ENCODE measurements at regions not wholly inside any gene's neighbourhood (a gene's known extent, or its start where the extent isn't known, plus 50 kb on each side); places are given as distances from the start of the nearest gene placed in this dataset.

- Histone ChIP-seq H3K4me3 (no peak overlapping the region), H3K9me3 (no peaks in the 10 kb centered on the region), H3K36me3 (no peaks in the 10 kb centered on the region), H3K27me3 (no peaks in the 10 kb centered on the region), H3K27ac (no peak overlapping the region), H3K4me1 (no peaks in the 10 kb centered on the region)
- no peak for ATAC-seq
- DNase-seq: no peak
- TF ChIP-seq CTCF (IDR thresholded peaks at IDR 0.05): no peak
- intact Hi-C loops (cut with DNase I): no loop called here
Measured at GRCh38 chr2:4278392-4278791, 575.0 kb downstream of the DCDC2C start.

DNA sequence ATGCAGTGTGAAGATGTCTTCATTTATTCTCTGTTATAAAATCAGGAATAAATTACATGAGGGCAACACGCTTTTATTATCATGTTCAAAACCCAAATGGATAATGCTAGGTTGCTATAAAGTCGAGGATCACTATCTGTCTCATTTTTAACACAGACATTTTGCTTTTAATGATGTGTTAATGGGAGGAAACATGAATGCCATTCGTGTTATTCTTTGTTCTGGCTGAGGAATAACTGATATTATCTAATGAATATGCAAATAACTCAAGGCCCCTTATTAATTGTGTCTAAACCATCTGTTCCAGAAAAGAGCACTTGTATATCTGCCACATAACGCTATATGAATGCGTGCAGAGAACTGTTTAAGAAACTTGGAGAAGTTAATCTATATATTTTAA lies 576.1 kb downstream of the DCDC2C start:
- no peak for ATAC-seq
- Histone ChIP-seq H3K4me3 (no peak overlapping the region), H3K4me1 (no peaks in the 10 kb centered on the region), H3K27me3 (no peaks in the 10 kb centered on the region), H3K36me3 (no peaks in the 10 kb centered on the region), H3K9me3 (no peaks in the 10 kb centered on the region), H3K27ac (no peak overlapping the region)
- DNase-seq: no peak
- intact Hi-C loops (cut with DNase I): no loop called here
- TF ChIP-seq CTCF (IDR thresholded peaks at IDR 0.05): no peak

DNA sequence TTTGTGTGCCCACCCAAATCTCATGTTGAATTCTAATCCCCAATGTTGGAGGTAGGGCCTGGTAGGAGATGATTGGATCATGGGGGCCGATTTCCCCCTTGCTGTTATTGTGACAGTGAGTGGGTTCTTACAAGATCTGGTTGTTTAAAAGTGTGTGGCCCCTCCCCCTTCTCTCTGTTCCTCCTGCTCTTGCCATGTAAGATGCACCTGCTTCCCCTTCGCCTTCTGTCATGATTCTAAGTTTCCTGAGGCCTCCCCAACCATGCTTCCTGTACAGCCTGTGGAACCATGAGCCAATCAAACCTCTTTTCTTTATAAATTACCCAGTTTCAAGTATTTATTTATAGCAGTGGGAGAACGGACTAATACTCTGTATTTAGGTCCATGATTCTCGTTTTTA lies 588.1 kb downstream of the DCDC2C start:
- DNase-seq: no peak
- no peak for TF ChIP-seq CTCF (IDR thresholded peaks at IDR 0.05)
- intact Hi-C loops (cut with DNase I): no loop called here
- H3K27me3 ChIP-seq: no peaks in the 10 kb centered on the region
- no peak overlapping the region for H3K4me3 ChIP-seq
- no peak overlapping the region for H3K27ac ChIP-seq
- H3K9me3 ChIP-seq: no peaks in the 10 kb centered on the region
- no peak for ATAC-seq
- H3K36me3 ChIP-seq: no peaks in the 10 kb centered on the region
- H3K4me1 ChIP-seq: no peaks in the 10 kb centered on the region

- intact Hi-C loops (cut with DNase I): no loop called here
- H3K36me3 ChIP-seq: no peaks in the 10 kb centered on the region
- H3K4me3 ChIP-seq: no peak overlapping the region
- no peak for DNase-seq
- H3K9me3 ChIP-seq: no peaks in the 10 kb centered on the region
- no peak for TF ChIP-seq CTCF (IDR thresholded peaks at IDR 0.05)
- H3K27me3 ChIP-seq: no peaks in the 10 kb centered on the region
- no peak for ATAC-seq
- H3K27ac ChIP-seq: no peak overlapping the region
- no peaks in the 10 kb centered on the region for H3K4me1 ChIP-seq
Measured at GRCh38 chr2:4295680-4296079, 592.3 kb downstream of the DCDC2C start.

DNA sequence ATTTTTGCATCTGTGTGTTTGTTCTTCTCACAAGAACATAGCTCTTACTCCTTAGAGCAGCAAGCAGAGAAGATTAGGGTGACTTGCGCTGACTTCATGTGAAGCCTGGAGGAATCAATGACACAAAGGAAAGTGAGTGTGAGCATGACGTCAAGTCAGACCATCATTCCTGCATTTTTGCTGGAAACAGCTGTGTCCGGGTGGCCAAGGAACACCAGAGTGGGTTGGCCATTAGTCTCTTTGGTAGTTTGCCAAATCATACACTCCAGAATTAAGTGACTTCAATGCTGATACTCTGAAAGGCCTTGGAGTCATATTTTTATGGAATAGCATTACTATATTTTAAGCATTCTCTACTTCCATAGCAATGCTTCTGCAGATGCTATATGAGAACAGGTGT lies 597.2 kb downstream of the DCDC2C start:
- DNase-seq: no peak

More for the DNA sequence above, 597.2 kb downstream of the DCDC2C start:
- no peaks in the 10 kb centered on the region for H3K36me3 ChIP-seq
- intact Hi-C loops (cut with DNase I): no loop called here
- H3K27me3 ChIP-seq: no peaks in the 10 kb centered on the region
- H3K4me1 ChIP-seq: no peaks in the 10 kb centered on the region
- no peaks in the 10 kb centered on the region for H3K9me3 ChIP-seq
- H3K4me3 ChIP-seq: no peak overlapping the region
- no peak for ATAC-seq
- TF ChIP-seq CTCF (IDR thresholded peaks at IDR 0.05): no peak
- no peak overlapping the region for H3K27ac ChIP-seq

All from upper lobe of right lung (tissue), 1 donor.